Skeletal muscle tissue (tissue), 3 donors: ENCODE measurements at regions not wholly inside any gene's neighbourhood (a gene's known extent, or its start where the extent isn't known, plus 50 kb on each side); places are given as distances from the start of the nearest gene placed in this dataset.

Source experiments
- H3K27ac ChIP-seq: one replicate; pipeline ENCODE4 v1.7.0; 2013; ENCODE audit warnings: mild to moderate bottlenecking, low read depth, low read length, inconsistent platforms
- H3K27me3 ChIP-seq, 3 donors: one replicate each; pipeline ENCODE4 v1.7.0; 2013; ENCODE audit warnings: low read length in 3 of 3; ENCODE audit not compliant: control insufficient read depth in 3 of 3, insufficient read depth in 3 of 3
- H3K36me3 ChIP-seq, 3 donors: one replicate each; pipeline ENCODE4 v1.7.0; 2013; ENCODE audit warnings: low read length in 3 of 3; ENCODE audit not compliant: control insufficient read depth in 3 of 3, insufficient read depth in 3 of 3
- H3K4me1 ChIP-seq, 3 donors: one replicate each; pipeline ENCODE4 v1.7.0; 2013; ENCODE audit warnings: low read length in 3 of 3, mild to moderate bottlenecking in 3 of 3; ENCODE audit not compliant: control insufficient read depth in 3 of 3, insufficient read depth in 3 of 3
- H3K4me3 ChIP-seq, 3 donors: one replicate each; pipeline ENCODE4 v1.7.0; 2013; ENCODE audit warnings: low read length in 3 of 3
- H3K9ac ChIP-seq, 3 donors: one replicate each; pipeline ENCODE4 v1.7.0; 2013; ENCODE audit warnings: low read length in 3 of 3, mild to moderate bottlenecking in 3 of 3, moderate library complexity in 2 of 3, low read depth in 1 of 3
- H3K9me3 ChIP-seq, 3 donors: one replicate each; pipeline ENCODE4 v1.7.0; 2013; ENCODE audit warnings: low read length in 3 of 3; ENCODE audit not compliant: control insufficient read depth in 3 of 3
- donor health status: Osteomylitis.

DNA sequence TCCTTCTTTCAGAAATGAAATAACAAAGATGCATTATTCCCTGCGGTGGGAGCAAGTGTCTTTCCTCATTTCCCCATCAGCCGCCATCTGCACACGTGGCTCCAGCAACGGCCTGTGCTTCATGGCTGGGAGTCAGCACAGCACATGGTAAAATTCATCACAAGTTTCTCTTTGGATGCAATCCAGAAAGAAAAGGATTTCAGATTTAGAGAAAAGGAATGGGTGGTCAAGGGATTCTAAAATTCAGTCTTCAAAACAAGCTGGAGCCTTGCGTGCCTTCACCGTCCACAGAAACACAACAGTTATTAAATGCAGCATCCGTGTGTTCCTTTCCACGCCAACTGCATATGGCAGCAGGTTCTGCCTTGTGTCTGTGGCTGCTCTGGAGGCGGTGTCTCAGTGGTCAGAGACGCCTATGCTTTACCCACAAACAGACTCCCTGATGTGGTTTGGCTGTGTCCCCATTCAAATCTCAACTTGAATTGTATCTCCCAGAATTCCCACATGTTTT, 107.6 kb downstream of the THBS2 start:
- Histone ChIP-seq H3K27me3 (peaks cover 0 to 4% (median 0%) of the 10 kb centered on the region in 3 donors), H3K27ac (no peak overlapping the region), H3K4me3 (no peak overlapping the region), H3K36me3 (no peaks in the 10 kb centered on the region), H3K4me1 (peaks cover 13 to 14% (median 14%) of the 10 kb centered on the region in 3 donors), H3K9me3 (peaks cover 0 to 3% (median 0%) of the 10 kb centered on the region in 3 donors), H3K9ac (no peak overlapping the region)

DNA sequence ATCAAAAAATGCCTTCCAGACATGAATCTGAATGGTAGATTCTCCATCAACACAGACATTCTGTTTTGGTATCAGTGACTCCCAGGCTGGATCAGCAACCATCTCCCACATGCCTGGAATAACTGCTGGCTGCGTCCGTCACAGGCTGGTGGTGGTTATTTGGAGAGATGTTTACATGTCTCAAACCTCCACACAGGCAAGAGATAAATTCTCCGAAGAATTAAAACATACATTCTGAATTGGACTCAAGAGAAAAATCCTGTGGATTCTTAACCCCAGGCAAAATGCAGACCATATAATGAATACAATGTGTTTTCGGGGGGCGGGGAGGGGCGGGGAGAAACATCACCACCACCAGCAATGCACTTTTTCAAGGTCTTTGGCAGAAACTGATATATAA, 108.2 kb downstream of the THBS2 start:
- Histone ChIP-seq H3K36me3 (no peaks in the 10 kb centered on the region), H3K9ac (no peak overlapping the region), H3K4me1 (peaks cover 16 to 17% (median 17%) of the 10 kb centered on the region in 3 donors), H3K27ac (no peak overlapping the region), H3K9me3 (peaks cover 0 to 3% (median 0%) of the 10 kb centered on the region in 3 donors), H3K4me3 (no peak overlapping the region), H3K27me3 (peaks cover 0 to 4% (median 0%) of the 10 kb centered on the region in 3 donors)

- peaks cover 0 to 4% (median 0%) of the 10 kb centered on the region in 3 donors for H3K27me3 ChIP-seq
- no peak overlapping the region for H3K4me3 ChIP-seq
- H3K9me3 ChIP-seq = no peaks in the 10 kb centered on the region
- no peaks in the 10 kb centered on the region for H3K36me3 ChIP-seq
- no peak overlapping the region for H3K27ac ChIP-seq
- peaks cover 16 to 17% (median 17%) of the 10 kb centered on the region in 3 donors for H3K4me1 ChIP-seq
- no peak overlapping the region for H3K9ac ChIP-seq
These were observed 109.3 kb downstream of the THBS2 start for GRCh38 chr6:169144356-169144755.

GRCh38 chr6:169142538-169142844, 111.2 kb downstream of the THBS2 start:
- H3K27ac ChIP-seq = no peak overlapping the region
- peaks cover 0 to 4% (median 0%) of the 10 kb centered on the region in 3 donors for H3K27me3 ChIP-seq
- H3K9ac ChIP-seq = no peak overlapping the region
- H3K4me3 ChIP-seq = peak overlapping the region in 2 of 3 donors; percentile 6 to 29
- peaks cover 16 to 17% (median 17%) of the 10 kb centered on the region in 3 donors for H3K4me1 ChIP-seq
- no peaks in the 10 kb centered on the region for H3K36me3 ChIP-seq
- no peaks in the 10 kb centered on the region for H3K9me3 ChIP-seq

DNA sequence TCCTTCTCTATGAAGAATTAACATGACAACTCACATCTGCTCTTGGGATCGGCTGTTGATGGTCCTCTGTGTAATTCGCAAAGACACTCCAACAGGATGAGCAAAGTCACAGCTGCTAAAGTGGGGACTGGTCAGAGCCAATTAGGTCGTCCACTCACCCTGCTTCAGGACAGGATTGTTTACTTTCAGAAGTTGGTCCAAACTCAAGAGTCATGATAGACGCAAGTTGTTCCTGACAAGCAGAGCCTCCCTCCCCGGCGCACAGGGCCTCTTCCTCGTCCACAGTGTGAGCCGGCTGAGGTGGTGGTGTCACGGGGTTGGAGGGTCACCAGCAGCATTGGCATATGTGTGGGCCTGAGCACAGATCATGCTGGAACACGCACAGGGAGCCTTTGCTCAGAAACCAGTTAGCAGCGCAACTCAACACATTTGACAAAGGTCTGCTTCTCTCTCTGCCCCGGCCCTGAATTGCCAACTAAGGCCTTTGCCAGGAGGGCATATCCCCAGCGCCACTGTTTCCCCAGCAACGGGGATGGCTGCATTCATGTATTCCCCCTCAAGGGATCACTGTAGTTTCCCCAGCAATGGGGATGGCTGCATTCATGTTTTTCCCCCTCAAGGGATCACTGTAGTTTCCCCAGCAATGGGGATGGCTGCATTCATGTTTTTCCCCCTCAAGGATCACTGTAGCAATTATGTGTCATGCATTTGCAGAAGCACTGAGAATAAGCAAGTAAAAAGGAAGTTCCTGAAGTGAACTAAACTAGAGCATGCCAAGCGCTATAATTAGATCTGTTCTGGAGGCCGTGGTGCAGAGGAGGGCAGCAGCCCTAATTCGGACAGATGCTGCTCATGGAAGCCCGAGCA, 111.7 kb downstream of the THBS2 start:
- peak overlapping the region in 2 of 3 donors; percentile 29 for H3K4me3 ChIP-seq

GRCh38 chr6:169140986-169141495, 112.6 kb downstream of the THBS2 start:
- peaks cover 0 to 4% (median 0%) of the 10 kb centered on the region in 3 donors for H3K27me3 ChIP-seq
- peaks cover 16 to 17% (median 17%) of the 10 kb centered on the region in 3 donors for H3K4me1 ChIP-seq
- no peak overlapping the region for H3K9ac ChIP-seq
- H3K27ac ChIP-seq = no peak overlapping the region
- H3K9me3 ChIP-seq = no peaks in the 10 kb centered on the region
- H3K36me3 ChIP-seq = no peaks in the 10 kb centered on the region
- no peak overlapping the region for H3K4me3 ChIP-seq

More for the DNA sequence above, 111.7 kb downstream of the THBS2 start:
- H3K27ac ChIP-seq = no peak overlapping the region
- peaks cover 16 to 17% (median 17%) of the 10 kb centered on the region in 3 donors for H3K4me1 ChIP-seq
- H3K9ac ChIP-seq = peak overlapping the region in 1 of 3 donors; percentile 40
- peaks cover 0 to 4% (median 0%) of the 10 kb centered on the region in 3 donors for H3K27me3 ChIP-seq
- H3K36me3 ChIP-seq = no peaks in the 10 kb centered on the region
- H3K9me3 ChIP-seq = no peaks in the 10 kb centered on the region

DNA sequence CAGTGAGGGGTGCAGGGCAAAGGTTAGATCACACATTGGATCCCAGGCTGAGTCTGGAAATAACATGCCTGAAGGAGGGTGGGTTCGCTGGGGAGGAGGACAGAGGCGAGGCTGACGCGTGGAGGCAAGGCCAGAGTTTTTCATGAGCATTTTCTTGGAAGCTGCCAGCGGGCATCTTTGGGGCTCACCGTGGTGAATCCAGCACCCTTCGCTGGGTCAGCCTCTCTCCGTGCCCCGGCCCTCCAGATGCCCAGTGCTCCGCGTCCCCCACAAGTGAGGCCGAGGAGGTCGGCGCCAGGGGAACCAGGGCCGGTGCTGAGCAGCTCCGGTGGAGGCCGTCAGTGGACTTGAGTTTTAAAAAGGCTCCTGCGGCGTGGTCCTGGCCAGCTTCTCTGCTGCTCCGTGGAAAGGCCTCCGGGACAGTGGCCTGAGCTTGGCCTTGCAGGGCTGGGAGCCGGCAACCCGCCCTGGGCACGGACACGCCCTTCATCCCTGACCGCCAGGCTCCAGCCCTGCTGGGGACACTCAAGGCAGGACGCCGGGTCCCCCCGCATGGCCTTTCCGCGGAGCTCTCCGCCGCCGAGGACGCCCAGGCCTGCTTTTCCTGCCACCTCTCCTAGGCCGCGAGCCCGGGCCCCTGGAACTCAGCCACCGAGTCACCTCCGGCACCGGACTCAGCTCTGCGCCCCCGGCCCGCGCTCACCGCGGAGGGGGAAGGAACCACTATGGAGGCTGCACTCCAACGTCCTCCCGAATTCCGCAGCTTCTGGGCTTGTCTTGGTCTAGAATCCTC, 114.3 kb downstream of the THBS2 start:
- H3K4me3 ChIP-seq = no peak overlapping the region
- no peaks in the 10 kb centered on the region for H3K9me3 ChIP-seq
- H3K36me3 ChIP-seq = no peaks in the 10 kb centered on the region
- H3K4me1 ChIP-seq = peaks cover 16 to 17% (median 17%) of the 10 kb centered on the region in 3 donors
- no peak overlapping the region for H3K27ac ChIP-seq
- H3K9ac ChIP-seq = no peak overlapping the region
- peaks cover 0 to 4% (median 0%) of the 10 kb centered on the region in 3 donors for H3K27me3 ChIP-seq

DNA sequence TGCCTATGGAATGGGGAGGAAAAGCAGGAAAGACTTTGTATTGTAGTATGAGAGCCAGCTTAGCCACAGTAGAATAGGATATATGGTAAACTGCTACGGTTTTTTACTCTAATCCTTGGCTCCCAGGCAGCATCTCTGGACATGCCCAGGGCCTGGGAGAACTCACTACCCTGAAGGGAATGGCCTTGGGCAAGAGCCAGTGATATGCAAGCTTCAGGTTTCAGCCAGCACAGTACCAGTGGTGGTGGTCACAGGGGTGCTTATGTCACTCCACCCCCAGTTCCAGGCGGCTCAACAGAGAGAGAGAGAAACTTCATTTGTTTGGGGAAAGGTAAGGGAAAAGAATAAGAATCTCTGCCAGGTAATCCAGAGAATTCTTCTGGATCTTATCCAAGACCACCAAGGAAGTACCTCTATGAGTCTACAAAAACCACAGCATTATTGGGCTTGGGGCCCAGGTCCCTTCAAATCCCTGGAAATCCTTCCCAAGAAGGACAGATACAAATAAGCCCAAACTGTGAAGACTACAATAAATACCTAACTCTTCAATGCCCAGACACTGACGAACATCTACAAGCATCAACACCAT, 121.2 kb downstream of the THBS2 start:
- H3K4me3 ChIP-seq = no peak overlapping the region
- H3K9ac ChIP-seq = no peak overlapping the region
- H3K27me3 ChIP-seq = no peaks in the 10 kb centered on the region
- H3K9me3 ChIP-seq = no peaks in the 10 kb centered on the region
- H3K4me1 ChIP-seq = no peaks in the 10 kb centered on the region
- no peak overlapping the region for H3K27ac ChIP-seq
- no peaks in the 10 kb centered on the region for H3K36me3 ChIP-seq

GRCh38 chr6:169131390-169131789, 122.3 kb downstream of the THBS2 start:
- H3K4me1 ChIP-seq = no peaks in the 10 kb centered on the region
- no peaks in the 10 kb centered on the region for H3K9me3 ChIP-seq
- H3K4me3 ChIP-seq = no peak overlapping the region
- no peaks in the 10 kb centered on the region for H3K27me3 ChIP-seq
- H3K9ac ChIP-seq = no peak overlapping the region
- no peak overlapping the region for H3K27ac ChIP-seq
- no peaks in the 10 kb centered on the region for H3K36me3 ChIP-seq
